Ectodermal cell (in vitro differentiated cells): ENCODE measurements at regions not wholly inside any gene's neighbourhood (a gene's known extent, or its start where the extent isn't known, plus 50 kb on each side); places are given as distances from the start of the nearest gene placed in this dataset.

Source experiments
- H3K27ac ChIP-seq: 2 replicates; pipeline ENCODE4 v1.7.0; 2013; ENCODE audit warnings: mild to moderate bottlenecking, low read depth, low read length; ENCODE audit not compliant: insufficient read depth, poor library complexity, severe bottlenecking
- H3K27me3 ChIP-seq: 2 replicates; pipeline ENCODE4 v1.7.0; 2013; ENCODE audit warnings: mild to moderate bottlenecking, low read length; ENCODE audit not compliant: insufficient read depth, control insufficient read depth, poor library complexity, severe bottlenecking
- H3K36me3 ChIP-seq: one replicate; pipeline ENCODE4 v1.7.0; 2013; ENCODE audit warnings: low read length; ENCODE audit not compliant: control insufficient read depth, insufficient read depth
- H3K4me1 ChIP-seq: one replicate; pipeline ENCODE4 v1.7.0; 2013; ENCODE audit warnings: low read length; ENCODE audit not compliant: control insufficient read depth, insufficient read depth
- H3K4me3 ChIP-seq: 2 replicates; pipeline ENCODE4 v1.7.0; 2013; ENCODE audit warnings: low read depth, low read length, control low read depth; ENCODE audit not compliant: insufficient read depth
- H3K9me3 ChIP-seq: 2 replicates; pipeline ENCODE4 v1.7.0; 2013; ENCODE audit warnings: mild to moderate bottlenecking, low read length, moderate library complexity; ENCODE audit not compliant: control insufficient read depth
- WGBS, 2 experiments: methylation state at CpG; one replicate each; pipeline ENCODE4 v1.1.7; 2013; ENCODE audit warnings: missing lambda C conversion rate in 2 of 2; 5-methylcytosine and 5-hydroxymethylcytosine counted together

DNA sequence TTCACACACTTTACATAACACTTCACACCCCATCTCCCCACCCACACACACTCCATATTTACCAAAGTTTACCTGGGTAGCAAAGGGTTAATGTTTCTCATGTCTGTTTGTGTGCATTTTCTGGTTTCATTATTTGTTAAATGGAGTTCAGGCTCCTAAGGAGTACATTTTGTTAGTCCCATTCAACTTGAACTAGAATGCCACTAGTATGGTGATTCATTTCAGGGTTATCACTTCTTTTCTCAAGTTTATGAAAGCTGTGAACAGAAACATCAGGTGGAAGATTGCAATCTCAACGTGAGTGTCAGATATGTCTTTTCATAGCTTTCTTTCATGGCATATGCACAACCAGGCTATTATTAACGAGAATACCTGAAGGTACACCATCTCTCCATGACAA lies 1027.5 kb downstream of the GATA3 start:
- Histone ChIP-seq H3K4me3 (no peak overlapping the region), H3K4me1 (no peaks in the 10 kb centered on the region), H3K27me3 (no peaks in the 10 kb centered on the region), H3K36me3 (no peaks in the 10 kb centered on the region), H3K27ac (no peak overlapping the region), H3K9me3 (no peaks in the 10 kb centered on the region)
- 76 to 77% methylated on average over 2 of the region's 2 CpGs for WGBS, 2 experiments

DNA sequence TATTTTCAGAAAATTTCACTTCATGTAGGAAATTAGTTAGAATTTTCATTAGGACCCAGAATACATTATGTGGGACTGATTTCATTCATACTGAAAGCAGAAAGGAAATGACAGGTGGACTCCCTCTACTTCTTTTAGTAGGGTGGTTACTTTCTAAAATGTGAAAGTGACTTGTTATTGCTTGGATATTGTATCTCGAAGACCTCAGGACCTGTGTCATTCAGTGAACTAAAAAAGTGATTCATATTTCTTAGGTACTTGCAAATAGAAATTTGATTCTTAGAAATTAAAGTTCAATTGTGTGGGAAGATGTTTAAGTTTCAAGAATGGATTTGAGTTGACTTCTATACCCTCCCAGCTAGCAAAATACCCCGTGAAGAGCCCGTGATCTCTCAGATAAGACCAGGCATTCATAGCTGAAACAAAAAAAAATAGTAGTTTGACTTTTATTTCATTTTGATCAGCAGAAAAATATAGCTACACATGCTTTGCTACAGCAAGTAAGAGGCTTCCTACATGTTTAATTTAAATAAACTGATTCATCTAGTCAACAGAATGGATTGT lies 1037.1 kb downstream of the GATA3 start:
- H3K27ac ChIP-seq = no peak overlapping the region
- no peaks in the 10 kb centered on the region for H3K9me3 ChIP-seq
- H3K27me3 ChIP-seq = peaks cover 12% of the 10 kb centered on the region
- no peaks in the 10 kb centered on the region for H3K36me3 ChIP-seq
- H3K4me1 ChIP-seq = no peaks in the 10 kb centered on the region
- H3K4me3 ChIP-seq = no peak overlapping the region
- 89 to 92% methylated on average over 3 of the region's 3 CpGs for WGBS, 2 experiments

DNA sequence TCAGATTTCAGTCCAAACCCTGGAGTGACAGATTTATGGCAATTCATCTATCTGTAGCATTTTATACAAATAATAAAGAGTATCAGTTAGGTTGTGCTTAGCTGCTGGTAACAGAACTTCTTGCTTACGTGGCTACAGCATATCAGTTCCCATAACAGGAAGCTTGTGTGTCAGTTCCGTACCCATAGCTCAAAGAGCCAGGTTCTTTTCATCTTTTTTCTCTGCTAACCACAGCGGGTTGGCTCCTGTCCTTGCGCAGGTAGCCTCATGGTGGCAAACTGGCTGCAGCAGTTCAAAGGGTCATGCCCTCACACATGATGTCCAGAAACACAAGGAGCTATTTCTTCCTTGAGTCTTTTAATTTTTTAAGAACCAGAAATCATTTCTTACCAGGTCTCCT lies 1041.8 kb downstream of the GATA3 start:
- peaks cover 15% of the 10 kb centered on the region for H3K27me3 ChIP-seq

DNA sequence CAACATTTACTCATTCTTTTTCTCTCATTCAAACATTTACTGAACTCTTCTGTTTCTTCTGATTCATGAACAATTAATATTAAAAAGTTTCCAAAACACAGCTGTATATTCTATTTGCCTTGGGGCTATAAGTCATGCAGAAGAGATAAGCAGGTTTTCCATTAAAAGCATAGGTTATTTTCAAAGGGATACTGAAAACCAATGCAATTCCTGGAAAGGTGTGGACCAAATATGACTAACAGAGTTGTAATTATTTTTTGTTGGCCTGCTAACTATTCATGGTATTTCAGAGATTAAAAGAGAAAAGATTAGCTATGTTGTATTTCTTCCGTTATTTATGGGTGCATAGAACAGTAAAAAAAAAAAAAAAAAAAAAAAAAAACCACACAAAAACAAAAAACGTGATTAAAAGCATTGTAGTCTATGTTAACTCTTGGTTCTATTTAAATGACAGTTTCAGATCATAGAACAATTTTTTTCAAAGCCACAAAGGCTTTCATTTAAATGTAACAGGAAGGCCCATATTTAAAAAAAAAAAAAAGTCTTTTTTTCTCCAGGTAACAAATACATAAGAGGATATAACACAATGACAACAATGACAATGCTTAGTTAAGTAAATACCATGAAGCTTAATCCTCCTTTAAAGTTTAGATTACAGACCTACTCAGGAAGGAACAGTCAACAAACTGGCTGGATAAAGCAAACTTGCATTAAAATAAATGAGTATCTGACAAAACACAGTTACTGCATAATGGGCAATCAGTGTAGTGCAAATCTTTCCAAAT lies 1042.9 kb downstream of the GATA3 start:
- Histone ChIP-seq H3K9me3 (no peaks in the 10 kb centered on the region), H3K27me3 (peaks cover 15% of the 10 kb centered on the region), H3K36me3 (no peaks in the 10 kb centered on the region), H3K4me1 (no peaks in the 10 kb centered on the region), H3K27ac (no peak overlapping the region), H3K4me3 (no peak overlapping the region)
- no CpG with 5 or more reads among the region's 2 CpGs for WGBS, 2 experiments

More for the DNA sequence above, 1041.8 kb downstream of the GATA3 start:
- no peaks in the 10 kb centered on the region for H3K4me1 ChIP-seq
- no peak overlapping the region for H3K4me3 ChIP-seq
- no peak overlapping the region for H3K27ac ChIP-seq
- no peaks in the 10 kb centered on the region for H3K36me3 ChIP-seq
- no peaks in the 10 kb centered on the region for H3K9me3 ChIP-seq
- WGBS, 2 experiments = 92 to 93% methylated on average over 4 of the region's 4 CpGs

DNA sequence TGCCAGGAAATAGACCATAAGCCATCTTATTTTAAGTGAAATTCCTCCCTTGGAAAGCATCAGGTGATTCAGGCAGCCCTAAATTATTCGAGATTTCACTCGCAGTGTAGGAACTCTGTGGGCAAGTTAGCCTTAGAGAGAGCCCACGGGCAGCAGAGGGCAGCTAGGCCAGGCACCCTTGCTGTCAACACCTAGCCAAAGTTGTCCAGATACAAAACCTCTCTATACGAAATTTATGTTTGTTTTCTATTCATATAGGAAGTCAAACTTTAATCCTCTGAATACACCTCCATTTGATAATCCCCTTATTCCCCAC lies 1043.5 kb downstream of the GATA3 start:
- 39 to 46% methylated on average over 3 to 4 of the region's 4 CpGs for WGBS, 2 experiments
- Histone ChIP-seq H3K4me3 (no peak overlapping the region), H3K9me3 (no peaks in the 10 kb centered on the region), H3K36me3 (no peaks in the 10 kb centered on the region), H3K27me3 (peaks cover 15% of the 10 kb centered on the region), H3K4me1 (no peaks in the 10 kb centered on the region), H3K27ac (no peak overlapping the region)

DNA sequence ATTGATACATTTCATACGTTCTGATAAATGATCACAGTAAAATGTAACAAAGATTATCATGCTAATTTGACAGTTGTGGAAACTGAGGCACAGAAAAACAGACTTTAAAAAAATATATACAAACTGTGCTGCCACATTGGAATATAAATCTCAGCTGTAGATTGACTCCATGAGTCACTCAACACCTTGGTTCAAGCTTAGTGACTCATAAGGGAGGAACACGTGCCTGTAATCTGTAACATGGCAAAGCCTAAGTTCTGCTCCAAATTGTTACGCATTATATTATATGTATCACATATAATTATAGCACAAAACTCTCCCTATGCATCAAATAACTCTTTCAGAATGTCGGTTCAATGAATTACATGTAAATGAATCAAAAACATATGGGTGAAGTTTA lies 1047.5 kb downstream of the GATA3 start:
- 56 to 71% methylated on average over 1 to 3 of the region's 4 CpGs for WGBS, 2 experiments

DNA sequence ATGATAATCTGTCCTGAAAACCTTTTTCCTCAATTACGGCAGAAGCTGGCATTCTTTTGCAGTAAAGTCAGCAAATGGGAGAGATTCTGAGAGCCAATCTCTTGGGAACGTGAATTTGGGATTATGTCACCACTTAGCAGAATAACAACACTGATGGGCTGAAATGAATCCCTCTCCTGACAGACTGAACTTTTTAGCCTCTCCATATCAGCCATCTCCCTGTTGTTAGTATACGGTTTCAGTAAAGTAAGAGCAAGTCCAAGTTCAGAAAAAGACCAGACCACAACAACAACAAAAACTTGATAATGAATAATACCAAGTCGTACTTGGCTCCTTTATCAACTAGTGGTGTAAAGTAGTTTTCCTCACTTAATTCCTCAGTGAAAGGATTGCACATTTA lies 1048.8 kb downstream of the GATA3 start:
- H3K27ac ChIP-seq = no peak overlapping the region
- WGBS, 2 experiments = 64 to 68% methylated on average over 2 to 4 of the region's 4 CpGs

More for the DNA sequence above, 1047.5 kb downstream of the GATA3 start:
- H3K36me3 ChIP-seq = no peaks in the 10 kb centered on the region
- no peak overlapping the region for H3K4me3 ChIP-seq
- no peak overlapping the region for H3K27ac ChIP-seq
- no peaks in the 10 kb centered on the region for H3K9me3 ChIP-seq
- H3K4me1 ChIP-seq = no peaks in the 10 kb centered on the region
- peaks cover 3% of the 10 kb centered on the region for H3K27me3 ChIP-seq

DNA sequence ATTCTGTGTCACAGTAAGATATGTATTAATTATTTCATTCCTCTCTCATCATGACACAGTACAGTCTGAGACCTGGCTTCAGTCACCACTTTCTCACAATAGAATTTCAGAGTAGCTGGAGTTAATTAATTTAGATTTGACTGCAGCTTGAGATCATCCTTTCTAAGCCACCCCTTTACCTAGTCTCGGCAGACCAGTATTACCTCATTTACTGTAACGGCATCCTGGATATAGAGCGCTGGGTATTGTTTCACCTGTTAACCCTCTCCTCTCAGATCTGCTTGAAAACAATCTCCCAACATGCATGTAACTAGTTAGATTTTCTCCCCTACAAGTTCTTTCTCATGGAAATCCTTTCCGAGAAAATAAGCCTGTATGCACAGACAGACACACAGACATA lies 1057.5 kb downstream of the GATA3 start:
- Histone ChIP-seq H3K27me3 (no peaks in the 10 kb centered on the region), H3K4me3 (no peak overlapping the region), H3K36me3 (no peaks in the 10 kb centered on the region), H3K27ac (no peak overlapping the region), H3K4me1 (no peaks in the 10 kb centered on the region), H3K9me3 (no peaks in the 10 kb centered on the region)
- WGBS, 2 experiments = 55 to 65% methylated on average over 4 of the region's 4 CpGs

More for the DNA sequence above, 1048.8 kb downstream of the GATA3 start:
- Histone ChIP-seq H3K9me3 (no peaks in the 10 kb centered on the region), H3K36me3 (no peaks in the 10 kb centered on the region), H3K27me3 (peaks cover 3% of the 10 kb centered on the region), H3K4me1 (no peaks in the 10 kb centered on the region), H3K4me3 (no peak overlapping the region)

DNA sequence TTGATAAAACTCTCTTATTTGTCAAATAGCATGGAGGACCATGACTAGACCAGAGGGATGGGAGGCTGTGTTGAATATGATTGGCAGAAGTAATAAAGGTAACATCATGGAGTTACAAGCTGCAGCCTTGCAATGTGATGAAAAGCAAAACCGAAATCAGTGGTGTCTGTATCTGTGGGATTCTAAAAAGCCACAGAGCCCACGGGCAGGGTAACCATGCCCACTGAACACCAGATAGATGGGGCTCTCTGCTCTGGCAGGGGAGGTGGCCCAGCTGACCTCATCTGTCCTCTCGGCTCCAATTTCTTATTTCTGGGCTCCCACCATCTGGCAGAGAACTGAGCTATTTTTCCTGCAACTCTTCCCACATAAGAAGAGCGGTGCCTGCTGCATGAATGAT lies 1072.2 kb downstream of the GATA3 start:
- Histone ChIP-seq H3K36me3 (no peaks in the 10 kb centered on the region), H3K4me3 (no peak overlapping the region), H3K4me1 (no peaks in the 10 kb centered on the region), H3K27ac (no peak overlapping the region), H3K27me3 (no peaks in the 10 kb centered on the region), H3K9me3 (no peaks in the 10 kb centered on the region)
- 90 to 93% methylated on average over 3 to 4 of the region's 4 CpGs for WGBS, 2 experiments

DNA sequence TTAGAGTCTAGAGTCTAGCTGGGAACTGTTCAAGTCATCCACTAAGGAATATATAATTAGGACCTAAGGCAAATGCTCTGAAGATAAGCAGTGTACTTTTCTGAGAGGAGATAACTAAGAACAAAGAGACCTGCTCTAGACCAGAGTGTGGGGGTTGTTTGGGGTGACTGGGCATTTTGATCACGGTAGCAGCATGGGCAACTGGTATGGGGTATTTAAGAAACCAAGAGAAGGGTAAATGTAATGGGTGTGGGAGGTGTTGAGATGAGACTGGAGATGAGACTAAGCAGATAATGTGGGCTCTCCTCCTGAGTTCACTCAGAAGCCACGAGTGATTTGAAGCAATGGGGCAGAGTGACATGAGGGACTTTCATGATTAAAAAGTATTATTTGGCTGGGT lies 1082.9 kb downstream of the GATA3 start:
- Histone ChIP-seq H3K9me3 (no peaks in the 10 kb centered on the region), H3K4me1 (no peaks in the 10 kb centered on the region), H3K27ac (no peak overlapping the region), H3K36me3 (no peaks in the 10 kb centered on the region), H3K27me3 (no peaks in the 10 kb centered on the region), H3K4me3 (no peak overlapping the region)
- 88 to 89% methylated on average over 2 of the region's 2 CpGs for WGBS, 2 experiments
